ENCODE measurements at regions not wholly inside any gene's neighbourhood (a gene's known extent, or its start where the extent isn't known, plus 50 kb on each side); places are given as distances from the start of the nearest gene placed in this dataset.

DNA sequence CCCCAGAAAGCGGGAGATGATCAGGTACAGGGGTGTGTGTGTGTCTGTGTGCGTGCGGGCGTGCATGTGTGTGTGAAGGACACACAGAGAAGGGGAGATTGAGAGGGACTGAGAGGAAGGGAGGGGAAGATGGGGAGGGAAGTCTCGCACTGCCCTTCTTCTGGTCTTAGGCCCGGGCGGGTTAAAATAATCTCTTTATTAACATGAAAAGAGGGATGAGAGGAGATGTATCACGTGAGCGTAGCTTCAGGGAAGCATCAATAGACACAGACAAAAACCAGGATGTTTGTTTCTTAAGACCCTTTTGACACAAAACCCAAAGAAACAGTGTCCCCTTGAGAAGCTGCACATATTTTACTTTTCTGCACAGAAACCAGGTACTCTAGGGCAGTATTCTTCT is 347.3 kb downstream of the BRD1 start:
- Histone ChIP-seq H3K4me1 (ENCODE audit: low read length) (no peaks in the 10 kb centered on the region), H3F3A (ENCODE audit: insufficient read depth, low read length) (no peaks in the 10 kb centered on the region), H3K9me2 (replicated peaks; ENCODE audit: insufficient read depth, low read length) (no peaks in the 10 kb centered on the region), H3K79me2 (ENCODE audit: low read length) (no peaks in the 10 kb centered on the region), H3K36me3 (replicated peaks; ENCODE audit: insufficient read depth, low read length) (no peaks in the 10 kb centered on the region), H3K27me3 (replicated peaks; ENCODE audit: insufficient read depth, low read length) (no peaks in the 10 kb centered on the region), H4K20me1 (ENCODE audit: insufficient read depth, low read length) (no peaks in the 10 kb centered on the region), H3K9me3 (replicated peaks; ENCODE audit: insufficient read depth, low read length) (no peaks in the 10 kb centered on the region), H3K9ac (ENCODE audit: low read length) (no peak overlapping the region), H3K27ac (ENCODE audit: low read length) (no peak overlapping the region), H2AFZ (ENCODE audit: low read length) (no peak overlapping the region), H3K4me2 (ENCODE audit: low read depth, low read length) (no peak overlapping the region), H3K4me3 (ENCODE audit: low read length) (no peak overlapping the region)
- DNase-seq: no peak
- TF ChIP-seq EZH2 (optimal IDR thresholded peaks at IDR 0.05; ENCODE audit: low read depth, low read length) (no peak), EZH2phosphoT487 (IDR thresholded peaks at IDR 0.05; ENCODE audit: low read length) (no peak)
- TF ChIP-seq, protein P1, sequence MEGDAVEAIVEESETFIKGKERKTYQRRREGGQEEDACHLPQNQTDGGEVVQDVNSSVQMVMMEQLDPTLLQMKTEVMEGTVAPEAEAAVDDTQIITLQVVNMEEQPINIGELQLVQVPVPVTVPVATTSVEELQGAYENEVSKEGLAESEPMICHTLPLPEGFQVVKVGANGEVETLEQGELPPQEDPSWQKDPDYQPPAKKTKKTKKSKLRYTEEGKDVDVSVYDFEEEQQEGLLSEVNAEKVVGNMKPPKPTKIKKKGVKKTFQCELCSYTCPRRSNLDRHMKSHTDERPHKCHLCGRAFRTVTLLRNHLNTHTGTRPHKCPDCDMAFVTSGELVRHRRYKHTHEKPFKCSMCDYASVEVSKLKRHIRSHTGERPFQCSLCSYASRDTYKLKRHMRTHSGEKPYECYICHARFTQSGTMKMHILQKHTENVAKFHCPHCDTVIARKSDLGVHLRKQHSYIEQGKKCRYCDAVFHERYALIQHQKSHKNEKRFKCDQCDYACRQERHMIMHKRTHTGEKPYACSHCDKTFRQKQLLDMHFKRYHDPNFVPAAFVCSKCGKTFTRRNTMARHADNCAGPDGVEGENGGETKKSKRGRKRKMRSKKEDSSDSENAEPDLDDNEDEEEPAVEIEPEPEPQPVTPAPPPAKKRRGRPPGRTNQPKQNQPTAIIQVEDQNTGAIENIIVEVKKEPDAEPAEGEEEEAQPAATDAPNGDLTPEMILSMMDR (IDR thresholded peaks at IDR 0.05; ENCODE audit: low read length): no peak

DNA sequence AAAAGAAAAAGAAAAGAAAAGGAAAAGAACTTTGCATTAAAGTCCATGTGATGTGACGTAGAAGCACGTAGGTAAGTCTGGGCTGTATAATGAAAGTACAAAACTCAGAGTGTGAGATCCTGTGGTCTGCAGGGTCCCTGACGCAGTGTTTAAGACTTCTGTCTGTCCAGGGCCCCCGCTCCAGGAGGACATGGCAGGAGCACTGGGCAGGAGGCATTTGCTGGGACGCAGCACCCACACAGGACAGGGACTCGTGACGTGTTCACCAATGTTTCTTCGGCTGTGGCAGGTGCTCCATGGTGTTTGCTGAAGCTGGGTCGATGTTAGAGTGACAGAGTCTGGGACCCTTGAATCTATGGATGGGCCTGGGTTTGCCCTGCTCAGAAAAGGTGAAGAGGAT is 348.1 kb downstream of the BRD1 start:
- no peaks in the 10 kb centered on the region for H3K27me3 ChIP-seq (replicated peaks; ENCODE audit: insufficient read depth, low read length)
- no peak overlapping the region for H3K4me2 ChIP-seq (ENCODE audit: low read depth, low read length)
- no peaks in the 10 kb centered on the region for H3K4me1 ChIP-seq (ENCODE audit: low read length)
- no peak for DNase-seq
- no peak overlapping the region for H3K9ac ChIP-seq (ENCODE audit: low read length)
- no peak overlapping the region for H3K27ac ChIP-seq (ENCODE audit: low read length)
- no peaks in the 10 kb centered on the region for H3K9me2 ChIP-seq (replicated peaks; ENCODE audit: insufficient read depth, low read length)
- H3K4me3 ChIP-seq (ENCODE audit: low read length): no peak overlapping the region
- no peaks in the 10 kb centered on the region for H3K36me3 ChIP-seq (replicated peaks; ENCODE audit: insufficient read depth, low read length)
- no peak overlapping the region for H2AFZ ChIP-seq (ENCODE audit: low read length)
- H3F3A ChIP-seq (ENCODE audit: insufficient read depth, low read length): no peaks in the 10 kb centered on the region
- H3K9me3 ChIP-seq (replicated peaks; ENCODE audit: insufficient read depth, low read length): no peaks in the 10 kb centered on the region
- H4K20me1 ChIP-seq (ENCODE audit: insufficient read depth, low read length): no peaks in the 10 kb centered on the region
- TF ChIP-seq EZH2 (optimal IDR thresholded peaks at IDR 0.05; ENCODE audit: low read depth, low read length) (no peak), EZH2phosphoT487 (IDR thresholded peaks at IDR 0.05; ENCODE audit: low read length) (no peak)
- TF ChIP-seq, protein P1 (IDR thresholded peaks at IDR 0.05; ENCODE audit: low read length): no peak
- no peaks in the 10 kb centered on the region for H3K79me2 ChIP-seq (ENCODE audit: low read length)

GRCh38 chr22:49476800-49477400 is 350.8 kb downstream of the BRD1 start:
- H3K79me2 ChIP-seq (ENCODE audit: low read length): no peaks in the 10 kb centered on the region
- no peak overlapping the region for H3K9ac ChIP-seq (ENCODE audit: low read length)
- no peak overlapping the region for H3K4me2 ChIP-seq (ENCODE audit: low read depth, low read length)
- no peaks in the 10 kb centered on the region for H3K27me3 ChIP-seq (replicated peaks; ENCODE audit: insufficient read depth, low read length)
- H3K27ac ChIP-seq (ENCODE audit: low read length): no peak overlapping the region
- no peaks in the 10 kb centered on the region for H4K20me1 ChIP-seq (ENCODE audit: insufficient read depth, low read length)
- H3K9me2 ChIP-seq (replicated peaks; ENCODE audit: insufficient read depth, low read length): no peaks in the 10 kb centered on the region
- no peaks in the 10 kb centered on the region for H3F3A ChIP-seq (ENCODE audit: insufficient read depth, low read length)
- no peak for DNase-seq
- TF ChIP-seq, protein P1 (IDR thresholded peaks at IDR 0.05; ENCODE audit: low read length): no peak
- TF ChIP-seq EZH2phosphoT487 (IDR thresholded peaks at IDR 0.05; ENCODE audit: low read length) (no peak), EZH2 (optimal IDR thresholded peaks at IDR 0.05; ENCODE audit: low read depth, low read length) (no peak)
- no peaks in the 10 kb centered on the region for H3K36me3 ChIP-seq (replicated peaks; ENCODE audit: insufficient read depth, low read length)
- no peaks in the 10 kb centered on the region for H3K4me1 ChIP-seq (ENCODE audit: low read length)
- no peak overlapping the region for H3K4me3 ChIP-seq (ENCODE audit: low read length)
- H2AFZ ChIP-seq (ENCODE audit: low read length): no peak overlapping the region
- H3K9me3 ChIP-seq (replicated peaks; ENCODE audit: insufficient read depth, low read length): no peaks in the 10 kb centered on the region

All from MM.1S (cell line).